HG03342 (cell line): ENCODE measurements at regions not wholly inside any gene's neighbourhood (a gene's known extent, or its start where the extent isn't known, plus 50 kb on each side); places are given as distances from the start of the nearest gene placed in this dataset.

Source experiments
- ATAC-seq: cut with Tn5 transposase; IDR thresholded peaks from one replicate; pipeline ENCODE4 v1.9.1; 2021; ENCODE audit warnings: mild to moderate bottlenecking, moderate library complexity; ENCODE audit not compliant: unreplicated experiment

GRCh38 chr18:22109535-22109934 is 59.9 kb upstream of the GATA6 start:
- no peak for ATAC-seq

- no peak for ATAC-seq
Measured at GRCh38 chr18:22110461-22110924, 58.9 kb upstream of the GATA6 start.

GRCh38 chr18:22112215-22112614 is 57.2 kb upstream of the GATA6 start:
- no peak for ATAC-seq

- no peak for ATAC-seq
Measured at GRCh38 chr18:22113144-22113844, 56.1 kb upstream of the GATA6 start.

GRCh38 chr18:22114526-22115321 is 54.7 kb upstream of the GATA6 start:
- no peak for ATAC-seq

- no peak for ATAC-seq
Measured at GRCh38 chr18:22115573-22115972, 53.8 kb upstream of the GATA6 start.
